ENCODE measurements at regions not wholly inside any gene's neighbourhood (a gene's known extent, or its start where the extent isn't known, plus 50 kb on each side); places are given as distances from the start of the nearest gene placed in this dataset.

DNA sequence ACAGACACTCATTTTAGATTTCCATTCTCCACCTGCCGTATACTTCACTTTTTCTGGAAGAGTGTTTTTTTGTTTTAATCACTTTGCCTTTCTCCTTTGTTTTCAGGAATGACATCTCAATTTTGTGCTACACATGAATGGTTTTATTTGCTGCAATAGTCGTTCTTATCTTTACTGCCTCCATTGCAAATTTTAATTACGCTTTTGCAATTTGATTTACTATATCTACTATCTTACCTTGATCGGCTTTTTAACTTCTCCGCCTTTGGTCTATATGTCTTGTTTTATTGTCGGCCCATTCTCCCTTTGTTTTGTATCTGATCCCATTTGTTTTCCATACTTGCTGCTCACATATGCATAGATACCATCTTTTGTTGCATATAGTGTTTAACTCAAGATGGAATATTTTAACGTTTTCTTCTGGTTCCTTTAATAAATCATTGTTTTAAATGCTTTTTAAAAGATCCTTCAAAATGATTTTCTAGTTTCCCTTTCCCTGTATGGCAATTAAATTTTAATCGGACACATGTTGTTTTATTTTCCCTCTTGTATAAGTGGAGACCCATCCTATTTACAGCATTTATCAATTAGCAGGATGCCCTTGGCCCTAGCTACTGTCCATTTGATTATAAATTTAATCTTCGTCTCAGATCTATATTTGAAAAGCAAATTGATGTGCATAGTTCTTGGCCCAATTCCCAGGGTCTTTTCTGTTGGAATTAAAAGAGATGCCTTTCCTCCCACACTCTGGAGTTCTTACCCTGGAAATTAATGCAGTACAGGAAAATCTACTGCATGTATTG is 97.2 kb upstream of the CNTN4 start:
- TF ChIP-seq TAF1 (IDR thresholded peaks at IDR 0.05; ENCODE audit: low read depth), result no peak
- TF ChIP-seq, protein P1, sequence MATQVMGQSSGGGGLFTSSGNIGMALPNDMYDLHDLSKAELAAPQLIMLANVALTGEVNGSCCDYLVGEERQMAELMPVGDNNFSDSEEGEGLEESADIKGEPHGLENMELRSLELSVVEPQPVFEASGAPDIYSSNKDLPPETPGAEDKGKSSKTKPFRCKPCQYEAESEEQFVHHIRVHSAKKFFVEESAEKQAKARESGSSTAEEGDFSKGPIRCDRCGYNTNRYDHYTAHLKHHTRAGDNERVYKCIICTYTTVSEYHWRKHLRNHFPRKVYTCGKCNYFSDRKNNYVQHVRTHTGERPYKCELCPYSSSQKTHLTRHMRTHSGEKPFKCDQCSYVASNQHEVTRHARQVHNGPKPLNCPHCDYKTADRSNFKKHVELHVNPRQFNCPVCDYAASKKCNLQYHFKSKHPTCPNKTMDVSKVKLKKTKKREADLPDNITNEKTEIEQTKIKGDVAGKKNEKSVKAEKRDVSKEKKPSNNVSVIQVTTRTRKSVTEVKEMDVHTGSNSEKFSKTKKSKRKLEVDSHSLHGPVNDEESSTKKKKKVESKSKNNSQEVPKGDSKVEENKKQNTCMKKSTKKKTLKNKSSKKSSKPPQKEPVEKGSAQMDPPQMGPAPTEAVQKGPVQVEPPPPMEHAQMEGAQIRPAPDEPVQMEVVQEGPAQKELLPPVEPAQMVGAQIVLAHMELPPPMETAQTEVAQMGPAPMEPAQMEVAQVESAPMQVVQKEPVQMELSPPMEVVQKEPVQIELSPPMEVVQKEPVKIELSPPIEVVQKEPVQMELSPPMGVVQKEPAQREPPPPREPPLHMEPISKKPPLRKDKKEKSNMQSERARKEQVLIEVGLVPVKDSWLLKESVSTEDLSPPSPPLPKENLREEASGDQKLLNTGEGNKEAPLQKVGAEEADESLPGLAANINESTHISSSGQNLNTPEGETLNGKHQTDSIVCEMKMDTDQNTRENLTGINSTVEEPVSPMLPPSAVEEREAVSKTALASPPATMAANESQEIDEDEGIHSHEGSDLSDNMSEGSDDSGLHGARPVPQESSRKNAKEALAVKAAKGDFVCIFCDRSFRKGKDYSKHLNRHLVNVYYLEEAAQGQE (IDR thresholded peaks at IDR 0.05; ENCODE audit: borderline replicate concordance), result no peak
